Renal pelvis (tissue), 1 donor: ENCODE measurements at regions not wholly inside any gene's neighbourhood (a gene's known extent, or its start where the extent isn't known, plus 50 kb on each side); places are given as distances from the start of the nearest gene placed in this dataset.
"Not testable (repeated sequence)": the region's sequence is repeated elsewhere in the genome, so short reads cannot be mapped to it uniquely, and the experiment has no call there.

Source experiments
- DNase-seq: peaks from one replicate; pipeline ENCODE4 v3.0.0-alpha.2; 2013

- not testable (repeated sequence) for DNase-seq
Observed at GRCh38 chr11:114805431-114805830, 127.1 kb downstream of the NXPE2 start.

GRCh38 chr11:114811971-114812370 is 133.6 kb downstream of the NXPE2 start:
- no peak for DNase-seq

- DNase-seq: no peak
Observed at GRCh38 chr11:114812733-114813132, 134.4 kb downstream of the NXPE2 start.

DNA sequence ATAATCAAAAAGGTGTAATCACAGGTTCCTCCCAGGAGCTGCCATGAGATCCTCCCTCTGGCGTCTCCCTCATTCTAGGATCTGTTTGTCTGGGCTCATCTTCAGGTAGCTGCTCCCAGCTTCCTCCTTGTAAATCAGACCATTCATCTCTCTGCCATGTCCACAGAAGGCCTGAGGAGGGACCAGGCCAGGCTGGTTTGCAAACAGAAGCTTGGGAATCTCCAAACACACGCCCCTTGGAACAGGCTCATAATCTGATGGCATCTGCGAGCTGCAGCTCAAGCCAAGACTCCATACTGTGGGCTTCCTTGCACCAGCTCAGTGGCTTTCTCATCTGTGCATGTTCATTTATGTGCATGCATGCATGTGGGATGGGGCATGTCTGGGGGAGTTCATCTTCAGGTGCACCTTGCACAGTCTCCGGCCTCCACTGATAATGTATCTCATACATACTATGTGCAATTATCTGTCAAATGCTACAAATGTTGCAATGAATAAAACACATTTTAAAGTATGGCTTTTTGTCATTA is 134.9 kb downstream of the NXPE2 start:
- no peak for DNase-seq

DNA sequence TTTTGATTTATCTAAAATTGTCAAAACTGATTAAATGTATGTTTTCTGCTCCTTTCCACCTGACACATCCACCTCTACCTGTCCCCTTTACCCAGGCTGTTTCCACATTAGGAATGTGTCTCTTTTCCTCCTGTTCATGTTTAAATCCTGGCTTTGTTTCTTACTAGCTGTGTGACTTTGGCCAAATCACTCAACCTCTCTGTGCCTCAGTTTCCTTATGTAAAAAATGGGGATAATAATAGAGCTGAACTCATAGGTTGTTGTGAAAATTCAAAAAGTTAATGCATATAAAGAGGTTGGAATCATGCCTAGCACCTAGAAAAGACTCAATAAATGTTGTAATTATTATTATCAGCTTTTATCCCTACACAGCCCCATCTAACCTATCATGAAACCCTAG is 136.8 kb downstream of the NXPE2 start:
- no peak for DNase-seq

DNA sequence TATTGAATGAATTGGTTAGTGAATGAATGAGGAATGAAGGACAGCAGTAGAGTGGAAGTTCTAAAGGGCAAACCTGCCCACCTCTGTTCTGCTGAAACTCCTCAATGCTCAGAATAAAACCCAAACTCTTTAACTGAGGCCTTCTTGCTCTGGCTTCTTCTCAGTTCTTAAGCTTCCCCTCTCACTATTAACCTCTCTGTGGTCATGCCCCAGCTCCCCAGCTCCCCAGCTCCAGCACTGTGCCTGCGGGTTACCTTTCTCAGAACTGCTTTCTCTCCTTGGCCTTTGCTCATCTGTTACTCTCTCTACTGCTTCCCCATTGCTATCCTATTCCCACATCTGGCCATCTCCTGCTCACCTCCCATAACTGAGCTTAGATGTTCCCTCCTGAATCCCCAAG is 137.4 kb downstream of the NXPE2 start:
- DNase-seq: no peak

GRCh38 chr11:114816791-114817190 is 138.5 kb downstream of the NXPE2 start:
- DNase-seq: no peak

- DNase-seq: no peak
Observed at GRCh38 chr11:114818382-114818781, 140.1 kb downstream of the NXPE2 start.

GRCh38 chr11:114819028-114819427 is 140.7 kb downstream of the NXPE2 start:
- no peak for DNase-seq

DNA sequence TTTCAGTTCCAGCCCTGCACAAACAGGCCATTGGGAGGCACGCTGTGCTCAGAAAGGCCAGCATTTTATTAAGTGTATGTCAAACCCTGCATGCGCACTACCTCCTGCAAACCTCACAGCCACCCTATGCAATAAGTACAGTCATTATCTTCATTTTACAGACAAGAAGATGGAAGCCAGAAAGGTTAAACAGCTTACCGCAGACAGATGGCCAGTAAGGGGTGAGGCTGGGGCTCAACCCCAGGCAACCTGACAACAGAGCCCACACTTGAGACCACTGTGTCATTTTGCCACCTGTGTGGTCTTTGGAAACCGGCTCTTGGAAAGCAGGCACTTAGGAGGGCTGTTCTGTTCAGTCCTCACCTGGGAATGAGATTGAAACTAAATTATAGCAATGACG is 142.3 kb downstream of the NXPE2 start:
- DNase-seq: no peak

DNA sequence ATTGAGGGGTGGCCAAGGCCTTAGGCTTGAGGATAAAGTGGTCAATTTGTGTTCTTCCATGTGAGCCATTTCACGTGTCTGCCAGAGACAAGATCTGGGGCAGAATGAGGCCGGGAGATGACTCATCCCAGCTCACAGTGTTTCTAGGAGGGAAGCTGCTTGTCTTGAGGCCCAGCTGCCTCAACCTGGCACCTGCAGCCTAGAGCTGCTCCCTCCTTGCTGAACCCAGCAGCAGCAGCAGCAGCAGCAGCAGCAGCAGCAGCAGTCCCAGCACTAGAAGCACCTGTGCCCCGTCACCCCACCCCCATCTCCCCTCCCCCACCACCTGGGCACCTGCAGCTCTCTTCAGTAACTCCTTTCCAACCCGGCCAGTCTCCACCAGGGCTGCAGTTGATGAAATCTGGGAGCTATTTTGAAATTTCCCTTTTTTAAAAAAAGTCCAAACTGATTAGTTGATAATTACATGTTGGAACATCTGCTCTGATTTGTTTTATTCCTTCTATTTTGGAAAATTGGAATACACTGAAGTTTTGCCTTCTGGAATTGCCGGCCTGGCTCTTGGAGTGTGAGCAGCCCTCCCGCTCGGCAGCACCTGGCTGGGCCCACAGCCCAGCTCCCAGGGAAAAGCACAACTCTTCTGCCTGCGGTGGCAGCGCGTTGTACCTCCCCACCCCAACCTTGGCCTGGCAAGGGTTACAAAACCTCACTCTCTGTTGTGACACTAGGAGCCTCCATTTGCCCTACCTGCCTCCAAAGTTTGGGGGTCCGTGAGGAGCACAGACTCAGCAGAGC is 143.5 kb downstream of the NXPE2 start:
- no peak for DNase-seq

GRCh38 chr11:114826910-114827442 is 148.6 kb downstream of the NXPE2 start:
- DNase-seq: no peak

- DNase-seq: no peak
Observed at GRCh38 chr11:114827736-114828135, 149.4 kb downstream of the NXPE2 start.

GRCh38 chr11:114832532-114833125 is 154.3 kb downstream of the NXPE2 start:
- DNase-seq: no peak

GRCh38 chr11:114836161-114836560 is 157.8 kb downstream of the NXPE2 start:
- no peak for DNase-seq

GRCh38 chr11:114844896-114845295 is 166.6 kb downstream of the NXPE2 start:
- no peak for DNase-seq

DNA sequence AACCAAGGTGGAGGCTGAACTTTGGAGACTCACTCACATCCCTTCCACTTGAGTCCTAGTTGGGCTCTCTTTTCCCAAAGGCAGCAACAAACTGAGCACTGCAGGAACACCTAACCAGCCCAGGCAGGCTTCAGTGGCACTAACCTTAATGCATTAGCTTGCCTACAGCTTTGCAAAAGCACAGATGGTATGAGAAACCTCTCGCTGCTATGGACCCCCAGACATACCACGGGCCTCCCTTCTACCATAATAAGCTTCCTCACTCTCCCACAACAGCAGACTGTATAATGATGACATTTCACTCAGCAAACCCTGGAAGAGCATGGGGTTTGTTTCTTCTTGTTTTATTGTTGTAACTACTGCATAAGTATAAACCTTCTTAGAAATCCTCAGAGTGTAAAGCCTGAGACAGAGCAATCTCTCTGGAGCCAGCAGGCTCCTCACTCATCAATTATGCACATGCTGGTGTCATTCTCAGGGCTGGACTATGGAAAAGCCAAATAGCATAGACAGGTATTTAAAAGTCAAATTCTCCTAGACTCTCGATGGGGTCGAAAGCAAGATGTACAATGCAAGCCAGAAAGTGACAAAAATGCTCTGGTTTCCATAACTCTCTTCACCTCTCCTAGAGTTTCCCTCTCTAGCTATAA is 167.6 kb downstream of the NXPE2 start:
- no peak for DNase-seq

GRCh38 chr11:114846416-114846791 is 168.1 kb downstream of the NXPE2 start:
- no peak for DNase-seq

- peak; percentile 39 for DNase-seq
Observed at GRCh38 chr11:114847306-114847975, 169.1 kb downstream of the NXPE2 start.

GRCh38 chr11:114848027-114848426 is 169.7 kb downstream of the NXPE2 start:
- no peak for DNase-seq

DNA sequence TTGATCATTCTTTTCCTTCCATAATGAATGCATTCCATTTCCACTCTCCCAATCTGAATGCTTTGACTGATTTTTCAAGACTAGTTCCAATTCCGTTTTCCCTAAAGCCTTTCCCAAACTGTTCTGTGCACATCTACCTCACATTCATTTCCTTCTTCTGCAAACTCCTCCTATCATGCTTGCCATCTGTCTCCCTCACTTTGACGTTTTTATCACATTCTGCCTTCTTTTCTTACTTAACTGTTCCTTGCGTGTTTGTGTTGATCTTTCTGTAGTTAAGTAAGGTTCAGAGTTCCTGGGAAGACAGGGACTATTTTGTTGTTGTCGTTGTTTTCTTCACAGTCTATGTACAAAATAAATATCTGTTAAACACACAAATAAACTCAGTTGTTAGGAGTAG is 179.0 kb downstream of the NXPE2 start:
- peak; percentile 54 for DNase-seq

GRCh38 chr11:114864896-114865295 is 186.6 kb downstream of the NXPE2 start:
- no peak for DNase-seq
